ENCODE measurements at regions not wholly inside any gene's neighbourhood (a gene's known extent, or its start where the extent isn't known, plus 50 kb on each side); places are given as distances from the start of the nearest gene placed in this dataset.
A peak's percentile ranks its signal among the peaks of the same experiment; 100 is the strongest.
"Not testable (repeated sequence)": the region's sequence is repeated elsewhere in the genome, so short reads cannot be mapped to it uniquely, and the experiment has no call there.

- TF ChIP-seq CTCF (IDR thresholded peaks at IDR 0.05): no peak
- DNase-seq: no peak
- H3K4me3 Mint-ChIP-seq: no peak overlapping the region
- no peaks in the 10 kb centered on the region for H3K4me1 Mint-ChIP-seq (ENCODE audit: low read depth)
- H3K36me3 Mint-ChIP-seq (ENCODE audit: low read depth): no peaks in the 10 kb centered on the region
- no peaks in the 10 kb centered on the region for H3K9me3 Mint-ChIP-seq
- H3K27ac Mint-ChIP-seq: no peak overlapping the region
- peaks cover 2% of the 10 kb centered on the region for H3K27me3 Mint-ChIP-seq (ENCODE audit: insufficient read depth)
Measured at GRCh38 chr2:107570876-107571275, 255.8 kb upstream of the RGPD4 start.

- DNase-seq, H3K9me3 Mint-ChIP-seq: not testable (repeated sequence)
- TF ChIP-seq CTCF (IDR thresholded peaks at IDR 0.05): peak; percentile 70
Measured at GRCh38 chr2:107572890-107573289, 253.8 kb upstream of the RGPD4 start.

GRCh38 chr2:107576991-107577390 is 249.7 kb upstream of the RGPD4 start:
- no peak for TF ChIP-seq CTCF (IDR thresholded peaks at IDR 0.05)
- no peak overlapping the region for H3K4me3 Mint-ChIP-seq
- H3K27me3 Mint-ChIP-seq (ENCODE audit: insufficient read depth): no peaks in the 10 kb centered on the region; the same call in 1 of the 2 replicates
- H3K36me3 Mint-ChIP-seq (ENCODE audit: low read depth): no peaks in the 10 kb centered on the region
- no peaks in the 10 kb centered on the region for H3K9me3 Mint-ChIP-seq
- no peak overlapping the region for H3K27ac Mint-ChIP-seq
- H3K4me1 Mint-ChIP-seq (ENCODE audit: low read depth): peaks cover 5% of the 10 kb centered on the region; the same call in 1 of the 2 replicates
- DNase-seq: no peak

More at GRCh38 chr2:107572890-107573289, 253.8 kb upstream of the RGPD4 start:
- H3K27me3 Mint-ChIP-seq (ENCODE audit: insufficient read depth); H3K4me1 Mint-ChIP-seq (ENCODE audit: low read depth); H3K4me3 Mint-ChIP-seq; H3K36me3 Mint-ChIP-seq (ENCODE audit: low read depth); H3K27ac Mint-ChIP-seq: not testable (repeated sequence)

GRCh38 chr2:107582487-107582886 is 244.2 kb upstream of the RGPD4 start:
- Mint-ChIP-seq H3K4me3 (no peak overlapping the region), H3K4me1 (ENCODE audit: low read depth) (peaks cover 38% of the 10 kb centered on the region), H3K36me3 (ENCODE audit: low read depth) (no peaks in the 10 kb centered on the region), H3K27ac (no peak overlapping the region), H3K9me3 (no peaks in the 10 kb centered on the region), H3K27me3 (ENCODE audit: insufficient read depth) (no peaks in the 10 kb centered on the region)
- no peak for DNase-seq
- no peak for TF ChIP-seq CTCF (IDR thresholded peaks at IDR 0.05)

GRCh38 chr2:107584577-107584976 is 242.1 kb upstream of the RGPD4 start:
- no peak for TF ChIP-seq CTCF (IDR thresholded peaks at IDR 0.05)
- Mint-ChIP-seq H3K4me3 (no peak overlapping the region), H3K27me3 (ENCODE audit: insufficient read depth) (no peaks in the 10 kb centered on the region), H3K27ac (no peak overlapping the region), H3K36me3 (ENCODE audit: low read depth) (no peaks in the 10 kb centered on the region), H3K4me1 (ENCODE audit: low read depth) (peaks cover 33% of the 10 kb centered on the region), H3K9me3 (no peaks in the 10 kb centered on the region)
- peak; percentile 8 for DNase-seq

- TF ChIP-seq CTCF (IDR thresholded peaks at IDR 0.05): no peak
- peak overlapping the region; percentile 68 for H3K27ac Mint-ChIP-seq
- peaks cover 39% of the 10 kb centered on the region for H3K4me1 Mint-ChIP-seq (ENCODE audit: low read depth)
- H3K27me3 Mint-ChIP-seq (ENCODE audit: insufficient read depth): no peaks in the 10 kb centered on the region
- H3K36me3 Mint-ChIP-seq (ENCODE audit: low read depth): no peaks in the 10 kb centered on the region
- peak; percentile 5 for DNase-seq
- no peaks in the 10 kb centered on the region for H3K9me3 Mint-ChIP-seq
- H3K4me3 Mint-ChIP-seq: peak overlapping the region; percentile 68
Measured at GRCh38 chr2:107585851-107586250, 240.8 kb upstream of the RGPD4 start.

Data from HFFc6 (cell line).